ENCODE measurements at regions not wholly inside any gene's neighbourhood (a gene's known extent, or its start where the extent isn't known, plus 50 kb on each side); places are given as distances from the start of the nearest gene placed in this dataset.
"Not testable (repeated sequence)": the region's sequence is repeated elsewhere in the genome, so short reads cannot be mapped to it uniquely, and the experiment has no call there.

DNA sequence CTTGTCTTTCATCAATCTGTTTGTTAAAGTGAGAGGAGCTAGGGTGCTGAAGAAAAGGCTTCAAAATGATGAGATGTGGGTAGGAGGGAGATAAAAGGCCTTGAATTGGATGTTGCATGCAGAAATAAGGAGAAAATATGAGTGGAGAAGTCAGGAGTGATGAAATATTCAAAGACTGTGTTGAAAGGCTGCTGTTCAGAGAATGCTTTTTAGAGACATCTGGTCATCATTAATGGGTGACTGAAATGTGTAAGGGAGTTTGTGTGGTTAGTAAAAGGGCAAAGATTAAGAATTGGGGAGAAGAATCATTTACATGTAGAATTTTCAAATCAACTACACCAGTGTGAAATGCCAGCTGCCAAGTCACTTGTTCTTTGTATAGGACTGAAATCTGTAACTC lies 383.9 kb downstream of the MAT2B start:
- DNase-seq: no peak

DNA sequence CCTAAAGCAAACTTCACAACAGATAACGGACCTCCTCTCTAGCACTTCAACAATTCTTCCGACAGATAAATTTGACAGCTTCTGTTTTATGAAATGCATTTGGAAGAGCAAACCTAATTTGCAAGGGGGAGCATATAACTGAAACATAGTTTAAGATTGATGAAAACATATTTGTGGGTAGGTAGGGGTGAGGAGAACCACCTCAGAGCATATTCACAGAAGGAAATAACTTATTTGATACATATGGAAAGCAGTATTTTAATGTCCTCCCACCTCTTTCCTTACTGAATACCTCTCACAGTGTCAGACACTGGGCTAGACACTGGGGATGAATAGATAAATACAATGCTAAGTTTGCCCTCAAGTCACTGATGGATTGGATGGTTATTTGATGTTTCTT lies 384.8 kb downstream of the MAT2B start:
- DNase-seq: no peak

GRCh38 chr5:163893281-163893680 lies 387.9 kb downstream of the MAT2B start:
- DNase-seq: no peak

- no peak for DNase-seq
Observed at GRCh38 chr5:163894645-163895044, 389.2 kb downstream of the MAT2B start.

GRCh38 chr5:163898873-163899272 lies 393.5 kb downstream of the MAT2B start:
- no peak for DNase-seq

DNA sequence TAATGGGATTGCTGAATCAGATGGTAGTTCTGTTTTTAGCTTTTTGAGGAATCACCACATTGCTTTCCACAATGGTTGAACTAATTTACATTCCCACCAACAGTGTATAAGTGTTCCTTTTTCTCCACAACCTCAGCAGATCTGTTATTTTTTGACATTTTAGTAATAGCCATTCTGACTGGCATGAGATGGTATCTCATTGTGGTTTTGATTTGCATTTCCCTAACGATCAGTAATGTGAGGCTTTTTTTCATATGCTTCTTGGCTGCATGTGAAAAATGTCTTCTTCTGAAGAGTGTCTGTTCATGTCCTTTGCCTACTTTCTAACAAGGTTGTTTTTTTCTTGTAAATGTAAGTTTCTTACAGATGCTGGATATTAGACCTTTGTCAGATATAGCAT lies 402.4 kb downstream of the MAT2B start:
- not testable (repeated sequence) for DNase-seq

DNA sequence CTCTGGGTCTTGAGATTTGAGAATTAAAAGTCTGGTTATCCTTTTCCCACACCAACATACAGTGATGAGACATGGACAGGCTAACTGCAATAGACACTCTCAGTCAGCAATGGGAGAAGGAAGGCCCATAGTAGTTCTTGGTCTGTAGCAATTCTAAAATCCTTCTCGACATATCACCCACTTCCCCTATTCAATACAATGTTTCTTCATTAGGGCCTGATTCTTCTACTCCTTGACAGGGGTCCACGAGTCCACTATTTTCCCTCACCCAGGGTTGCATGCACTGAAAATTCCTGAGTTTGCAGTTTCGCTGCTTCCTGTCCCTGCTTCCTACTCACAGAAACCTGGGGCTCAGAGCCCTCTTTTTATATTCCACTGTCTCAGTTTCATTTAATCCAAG lies 402.8 kb downstream of the MAT2B start:
- DNase-seq: no peak

GRCh38 chr5:163910226-163910625 lies 404.8 kb downstream of the MAT2B start:
- DNase-seq: no peak

DNA sequence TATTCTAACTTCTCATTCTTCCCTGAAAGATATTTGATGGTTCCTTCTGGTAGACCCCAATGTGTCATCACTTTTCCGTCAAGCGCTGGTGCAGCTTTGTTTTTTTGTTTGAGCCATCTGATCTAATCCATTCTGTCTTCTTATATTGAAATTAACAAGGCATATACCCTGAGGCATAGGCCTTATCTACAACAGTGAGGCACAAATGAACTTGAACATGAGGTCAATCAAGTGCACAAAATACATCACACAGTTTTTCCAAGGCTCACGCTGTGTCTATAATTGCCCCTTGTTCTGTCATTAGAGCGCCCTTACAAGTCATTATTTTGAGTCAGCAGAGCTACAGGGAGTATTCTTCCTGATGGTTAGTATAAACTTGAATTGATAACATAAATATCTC lies 406.6 kb downstream of the MAT2B start:
- DNase-seq: no peak

DNA sequence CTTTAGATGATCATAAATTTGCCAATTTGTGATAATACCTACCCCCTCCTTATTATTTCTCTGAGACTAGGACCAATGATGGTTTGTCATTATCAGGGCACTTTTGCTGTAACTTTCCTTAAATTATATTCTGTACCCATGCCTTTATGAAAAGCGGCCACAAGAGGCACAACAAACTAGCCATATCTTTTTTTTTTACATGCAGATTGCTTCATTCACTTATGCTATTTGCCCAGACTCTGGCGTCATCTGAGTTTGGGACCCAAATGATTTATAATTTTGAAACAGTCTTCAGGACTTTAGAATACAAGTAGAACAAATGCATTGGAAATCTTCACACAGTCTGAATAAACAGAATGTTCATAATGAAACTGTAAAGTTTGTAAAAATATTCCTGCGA lies 408.1 kb downstream of the MAT2B start:
- DNase-seq: no peak

DNA sequence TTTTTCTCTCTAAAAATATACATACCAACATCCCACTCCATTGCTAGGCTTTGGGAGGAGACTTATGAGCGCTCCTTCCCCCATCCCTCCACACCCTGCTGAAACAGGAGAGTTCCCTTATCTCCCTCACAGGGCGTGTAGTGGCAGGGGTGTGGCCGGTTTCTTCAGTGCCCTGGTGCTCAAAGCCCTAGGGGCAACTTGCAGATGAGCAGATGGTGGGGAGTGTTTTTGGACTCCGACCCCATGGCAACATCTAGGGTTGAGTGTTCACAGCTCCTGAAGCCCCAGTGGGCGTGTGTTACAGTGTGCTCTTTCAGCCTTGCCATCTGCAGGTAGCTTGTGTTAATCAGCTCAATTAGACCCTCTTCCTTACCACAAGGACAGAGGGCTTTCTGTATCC lies 409.5 kb downstream of the MAT2B start:
- no peak for DNase-seq

GRCh38 chr5:163915481-163915961 lies 410.1 kb downstream of the MAT2B start:
- DNase-seq: no peak

- DNase-seq: no peak
Observed at GRCh38 chr5:163916376-163916775, 411.0 kb downstream of the MAT2B start.

DNA sequence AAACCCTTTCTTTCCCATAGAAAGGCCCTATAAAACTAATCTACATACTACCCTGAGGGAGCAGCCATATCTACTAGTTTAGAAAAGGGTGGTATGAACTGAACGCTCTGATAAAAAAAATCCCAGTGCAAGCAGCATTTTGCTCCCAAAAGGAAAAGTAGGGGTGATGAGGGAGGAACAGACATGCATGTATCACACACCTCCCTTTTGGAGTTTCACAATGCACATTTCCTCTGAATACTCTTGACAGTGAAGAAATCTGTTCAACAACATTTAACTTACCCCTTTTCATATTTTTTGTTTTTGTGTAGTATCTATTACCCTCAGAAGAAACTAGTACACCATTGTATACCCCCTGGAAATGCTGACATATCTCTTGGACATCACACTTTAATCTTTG lies 411.4 kb downstream of the MAT2B start:
- no peak for DNase-seq

DNA sequence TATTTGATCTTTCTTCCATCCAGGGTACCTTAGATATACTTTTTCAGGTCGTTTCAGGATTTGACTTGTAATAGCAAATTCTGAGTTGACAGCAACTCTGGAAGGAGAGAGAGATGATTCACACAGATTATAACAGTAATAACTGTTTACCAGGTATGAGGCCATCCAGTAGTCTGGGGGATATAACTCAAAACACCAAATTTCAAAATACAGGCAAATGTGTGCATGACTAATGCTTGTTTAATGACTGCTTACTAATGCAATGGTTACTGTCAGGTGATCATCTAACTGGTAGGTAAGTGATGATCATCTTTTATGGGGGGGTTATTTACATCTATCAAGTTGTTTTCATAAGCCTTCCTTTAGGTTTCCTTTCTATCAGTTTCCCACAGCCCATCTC lies 412.3 kb downstream of the MAT2B start:
- no peak for DNase-seq

- DNase-seq: not testable (repeated sequence)
Observed at GRCh38 chr5:163934990-163935389, 429.6 kb downstream of the MAT2B start.

- DNase-seq: no peak
Observed at GRCh38 chr5:163938595-163938994, 433.2 kb downstream of the MAT2B start.

GRCh38 chr5:163941079-163941478 lies 435.7 kb downstream of the MAT2B start:
- no peak for DNase-seq

GRCh38 chr5:163943546-163943945 lies 438.1 kb downstream of the MAT2B start:
- DNase-seq: no peak

GRCh38 chr5:163944738-163945137 lies 439.3 kb downstream of the MAT2B start:
- DNase-seq: no peak

DNA sequence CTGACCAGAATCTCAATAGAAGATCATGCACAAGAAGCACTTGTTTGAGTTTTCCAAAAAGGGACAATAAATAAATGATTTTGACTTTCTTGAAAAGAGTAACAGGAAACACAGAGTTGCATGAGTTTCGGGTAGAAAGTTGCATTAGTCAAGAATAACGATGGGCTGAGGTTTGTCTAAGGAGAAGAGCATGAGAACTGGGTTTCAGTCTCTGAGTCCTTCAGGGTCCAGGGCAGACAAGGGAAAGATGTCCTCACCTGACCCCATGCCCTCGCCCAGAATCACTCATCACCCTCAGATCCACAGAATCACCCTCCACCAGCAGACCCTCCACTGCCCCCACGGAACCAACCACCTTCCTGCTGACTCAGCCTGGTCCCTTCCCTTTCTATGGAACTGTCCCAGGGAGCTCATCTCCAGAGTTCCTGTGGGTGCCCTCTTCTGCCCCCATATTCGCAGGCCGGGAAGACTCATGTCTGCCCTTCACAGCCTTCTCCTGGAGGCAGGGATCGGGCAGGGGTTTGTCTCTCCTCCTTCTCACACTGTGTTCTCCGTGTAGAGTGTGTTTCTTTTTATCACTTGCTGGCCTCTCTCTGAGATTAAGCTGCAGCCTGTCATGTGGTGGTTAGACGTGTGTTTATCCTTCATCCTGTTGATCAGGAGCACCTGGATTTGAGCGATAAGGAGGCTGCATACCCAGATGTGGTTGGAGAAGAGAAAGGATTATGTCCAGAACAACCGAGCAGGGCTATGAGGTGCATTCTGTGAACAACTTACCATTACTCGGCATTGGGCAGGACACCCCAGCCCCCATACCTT lies 442.6 kb downstream of the MAT2B start:
- DNase-seq: no peak

DNA sequence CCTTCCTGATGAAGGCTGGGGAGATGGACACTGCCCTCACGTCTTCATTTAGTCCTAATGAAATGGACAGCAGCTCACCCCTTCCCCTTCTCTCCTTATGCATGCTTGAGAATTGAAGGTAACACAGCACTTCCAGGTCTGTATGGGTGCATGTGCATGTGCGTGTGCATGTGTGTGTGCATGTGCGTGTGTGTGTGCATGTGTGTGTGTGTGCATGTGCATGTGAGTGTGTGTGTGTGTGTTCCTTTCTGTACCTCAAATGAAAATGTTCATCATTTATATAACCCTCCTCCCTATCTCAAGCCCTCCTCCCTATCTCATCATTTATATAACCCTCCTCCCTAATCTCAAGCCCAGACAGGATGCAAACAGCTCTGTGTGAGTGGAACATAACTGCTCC lies 444.8 kb downstream of the MAT2B start:
- DNase-seq: no peak

DNA sequence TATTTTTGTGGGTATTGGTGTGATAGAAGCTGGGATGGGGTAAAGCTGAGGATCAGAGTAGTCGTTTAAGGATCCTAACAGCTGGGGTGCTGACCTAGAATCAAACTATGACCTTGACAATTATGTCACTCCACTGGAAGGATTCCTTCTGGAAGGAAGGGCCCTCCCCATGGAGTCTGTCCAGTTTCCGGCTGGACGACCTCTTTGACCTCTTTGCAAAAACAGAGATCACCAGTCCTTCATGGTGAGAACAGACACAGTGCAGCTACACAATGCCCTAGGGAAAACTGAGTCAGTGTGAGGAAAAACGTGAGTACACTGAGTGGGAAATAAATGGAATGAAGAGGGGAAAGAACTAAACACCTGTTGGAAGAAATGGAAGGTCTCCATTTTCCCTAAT lies 445.6 kb downstream of the MAT2B start:
- DNase-seq: no peak

GRCh38 chr5:163953901-163954300 lies 448.5 kb downstream of the MAT2B start:
- no peak for DNase-seq

- not testable (repeated sequence) for DNase-seq
Observed at GRCh38 chr5:163961230-163961629, 455.8 kb downstream of the MAT2B start.

Measured in 8988T (cell line).